22Rv1 (cell line): ENCODE measurements at regions not wholly inside any gene's neighbourhood (a gene's known extent, or its start where the extent isn't known, plus 50 kb on each side); places are given as distances from the start of the nearest gene placed in this dataset.

ENCODE experiments used
- ZFX ChIP-seq: fragments of 450-650 bp; IDR thresholded peaks from 2 replicates; pipeline ENCODE4 v1.6.1; 2017; ENCODE audit warnings: antibody characterized with exemption, borderline replicate concordance
- TF ChIP-seq, protein P1 (sequence below): fragments of 450-650 bp; IDR thresholded peaks from 2 replicates; pipeline ENCODE4 v1.5.1; 2017; ENCODE audit warnings: mild to moderate bottlenecking

DNA sequence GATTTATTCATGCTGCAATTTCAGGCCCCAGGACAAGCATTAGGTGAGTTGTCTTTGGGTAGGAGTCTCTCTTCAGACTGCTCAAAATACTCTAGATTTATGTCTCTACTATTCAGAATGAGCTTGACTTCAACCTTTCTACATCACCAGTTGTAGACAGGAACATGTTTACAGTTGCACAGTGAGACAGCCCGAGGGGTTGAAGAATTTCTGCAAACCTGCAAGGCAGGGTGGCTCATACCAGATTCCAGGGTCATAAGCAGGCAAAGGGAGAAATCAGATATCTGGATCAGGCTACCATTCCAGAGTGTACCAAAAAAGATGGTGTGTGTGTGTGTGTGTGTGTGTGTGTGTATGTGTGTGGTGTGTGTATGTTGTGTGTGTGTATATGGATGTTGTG is 112.4 kb downstream of the SPP2 start:
- TF ChIP-seq, protein P1, sequence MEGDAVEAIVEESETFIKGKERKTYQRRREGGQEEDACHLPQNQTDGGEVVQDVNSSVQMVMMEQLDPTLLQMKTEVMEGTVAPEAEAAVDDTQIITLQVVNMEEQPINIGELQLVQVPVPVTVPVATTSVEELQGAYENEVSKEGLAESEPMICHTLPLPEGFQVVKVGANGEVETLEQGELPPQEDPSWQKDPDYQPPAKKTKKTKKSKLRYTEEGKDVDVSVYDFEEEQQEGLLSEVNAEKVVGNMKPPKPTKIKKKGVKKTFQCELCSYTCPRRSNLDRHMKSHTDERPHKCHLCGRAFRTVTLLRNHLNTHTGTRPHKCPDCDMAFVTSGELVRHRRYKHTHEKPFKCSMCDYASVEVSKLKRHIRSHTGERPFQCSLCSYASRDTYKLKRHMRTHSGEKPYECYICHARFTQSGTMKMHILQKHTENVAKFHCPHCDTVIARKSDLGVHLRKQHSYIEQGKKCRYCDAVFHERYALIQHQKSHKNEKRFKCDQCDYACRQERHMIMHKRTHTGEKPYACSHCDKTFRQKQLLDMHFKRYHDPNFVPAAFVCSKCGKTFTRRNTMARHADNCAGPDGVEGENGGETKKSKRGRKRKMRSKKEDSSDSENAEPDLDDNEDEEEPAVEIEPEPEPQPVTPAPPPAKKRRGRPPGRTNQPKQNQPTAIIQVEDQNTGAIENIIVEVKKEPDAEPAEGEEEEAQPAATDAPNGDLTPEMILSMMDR, result no peak
- TF ChIP-seq ZFX, result no peak
